HG02678 (cell line): ENCODE measurements at regions not wholly inside any gene's neighbourhood (a gene's known extent, or its start where the extent isn't known, plus 50 kb on each side); places are given as distances from the start of the nearest gene placed in this dataset.
"Not testable (repeated sequence)": the region's sequence is repeated elsewhere in the genome, so short reads cannot be mapped to it uniquely, and the experiment has no call there.

Experiments used
- ATAC-seq: cut with Tn5 transposase; IDR thresholded peaks from one replicate; pipeline ENCODE4 v1.9.1; 2021; ENCODE audit warnings: mild to moderate bottlenecking, moderate library complexity; ENCODE audit not compliant: unreplicated experiment

- ATAC-seq = no peak
Measured at GRCh38 chr14:82872494-82872893, 1338.8 kb upstream of the SEL1L start.

GRCh38 chr14:82878951-82879350 lies 1345.3 kb upstream of the SEL1L start:
- ATAC-seq = no peak

GRCh38 chr14:82879949-82880535 lies 1346.4 kb upstream of the SEL1L start:
- no peak for ATAC-seq

GRCh38 chr14:82886670-82887069 lies 1353.0 kb upstream of the SEL1L start:
- ATAC-seq = no peak

- ATAC-seq = no peak
Measured at GRCh38 chr14:82889701-82890100, 1356.0 kb upstream of the SEL1L start.

- no peak for ATAC-seq
Measured at GRCh38 chr14:82896476-82896875, 1362.8 kb upstream of the SEL1L start.

GRCh38 chr14:82897469-82898308 lies 1364.0 kb upstream of the SEL1L start:
- no peak for ATAC-seq

- ATAC-seq = no peak
Measured at GRCh38 chr14:82905762-82906161, 1372.1 kb upstream of the SEL1L start.

- ATAC-seq = no peak
Measured at GRCh38 chr14:82911930-82912329, 1378.3 kb upstream of the SEL1L start.

GRCh38 chr14:82913396-82913795 lies 1379.7 kb upstream of the SEL1L start:
- no peak for ATAC-seq

- no peak for ATAC-seq
Measured at GRCh38 chr14:82915381-82915780, 1381.7 kb upstream of the SEL1L start.

- no peak for ATAC-seq
Measured at GRCh38 chr14:82935691-82936090, 1402.0 kb upstream of the SEL1L start.

GRCh38 chr14:82951171-82951570 lies 1417.5 kb upstream of the SEL1L start:
- no peak for ATAC-seq

GRCh38 chr14:82963756-82964155 lies 1430.1 kb upstream of the SEL1L start:
- ATAC-seq = no peak

GRCh38 chr14:82987502-82988124 lies 1454.0 kb upstream of the SEL1L start:
- ATAC-seq = no peak

GRCh38 chr14:82994547-82994946 lies 1460.9 kb upstream of the SEL1L start:
- ATAC-seq = not testable (repeated sequence)

- ATAC-seq = no peak
Measured at GRCh38 chr14:82999802-83000201, 1466.1 kb upstream of the SEL1L start.

- ATAC-seq = no peak
Measured at GRCh38 chr14:83004456-83005006, 1470.9 kb upstream of the SEL1L start.

GRCh38 chr14:83006121-83006670 lies 1472.5 kb upstream of the SEL1L start:
- no peak for ATAC-seq

- ATAC-seq = not testable (repeated sequence)
Measured at GRCh38 chr14:83007052-83007451, 1473.4 kb upstream of the SEL1L start.

GRCh38 chr14:83007641-83008225 lies 1474.1 kb upstream of the SEL1L start:
- no peak for ATAC-seq
